A673 (cell line): ENCODE measurements at regions not wholly inside any gene's neighbourhood (a gene's known extent, or its start where the extent isn't known, plus 50 kb on each side); places are given as distances from the start of the nearest gene placed in this dataset.

Source experiments
- BruUV-seq: library from RNA; stranded (reverse); fragments of 400-500 nt; replicated peaks from 2 replicates; lab custom pipeline; 2021; lab: Mats Ljungman, UMichigan
- CTCF ChIA-PET: fragments of 300-600 bp; sonication (Branson Sonifier 250); formaldehyde crosslinking; loops from one replicate; lab custom pipeline; 2022; ENCODE audit warnings: antibody characterized with exemption; lab: Charles Lee
- POLR2A ChIA-PET: fragments of 300-600 bp; sonication (Branson Sonifier 250); formaldehyde crosslinking; loops from one replicate; lab custom pipeline; 2022; ENCODE audit warnings: antibody characterized with exemption; ENCODE audit not compliant: low non-redundant PET; lab: Charles Lee
- DNase-seq: peaks from one replicate; pipeline ENCODE4 v3.0.0-alpha.2; 2015; ENCODE audit warnings: low spot score
- H3K27ac ChIP-seq: fragments of 200-600 bp; sonication (generic); 2 replicates; pipeline ENCODE4 v1.5.1; 2016; ENCODE audit warnings: mixed run types, low read depth, mild to moderate bottlenecking, mixed read lengths, antibody characterized with exemption, low read length; ENCODE audit not compliant: poor library complexity, severe bottlenecking
- H3K27me3 ChIP-seq: fragments of 200-600 bp; sonication (generic); replicated peaks from 2 replicates; pipeline ENCODE4 v1.6.1; 2017; ENCODE audit warnings: mixed run types, low read depth, mild to moderate bottlenecking, mixed read lengths, antibody characterized with exemption, low read length; ENCODE audit not compliant: insufficient read depth, poor library complexity
- H3K36me3 ChIP-seq: fragments of 200-600 bp; sonication (generic); 2 replicates; pipeline ENCODE4 v1.6.1; 2016; ENCODE audit warnings: mixed run types, mild to moderate bottlenecking, mixed read lengths, antibody characterized with exemption, low read length; ENCODE audit not compliant: insufficient read depth, poor library complexity, severe bottlenecking
- H3K4me1 ChIP-seq: fragments of 200-600 bp; sonication (generic); 2 replicates; pipeline ENCODE4 v1.6.1; 2017; ENCODE audit warnings: mixed run types, mild to moderate bottlenecking, mixed read lengths, antibody characterized with exemption, low read length; ENCODE audit not compliant: insufficient read depth, poor library complexity, severe bottlenecking
- H3K4me3 ChIP-seq: fragments of 200-600 bp; sonication (generic); 2 replicates; pipeline ENCODE4 v1.5.1; 2016; ENCODE audit warnings: low read depth, mixed run types, mild to moderate bottlenecking, mixed read lengths, low read length; ENCODE audit not compliant: poor library complexity, severe bottlenecking
- H3K9me3 ChIP-seq: fragments of 200-600 bp; sonication (generic); 2 replicates; pipeline ENCODE4 v1.6.1; 2016; ENCODE audit warnings: mixed run types, low read depth, mild to moderate bottlenecking, mixed read lengths, antibody characterized with exemption, low read length; ENCODE audit not compliant: poor library complexity, severe bottlenecking
- CTCF ChIP-seq: fragments of 300-800, 200-600 bp; sonication (generic); conservative IDR thresholded peaks from 2 replicates; pipeline ENCODE4 v1.5.1; 2017; ENCODE audit warnings: low read depth, mild to moderate bottlenecking, antibody characterized with exemption, low read length, moderate library complexity, mixed read lengths
- EZH2 ChIP-seq: fragments of 200-600 bp; sonication (generic); IDR thresholded peaks from 2 replicates; pipeline ENCODE4 v1.6.1; 2017; ENCODE audit warnings: borderline replicate concordance, low read depth, mild to moderate bottlenecking, mixed read lengths, antibody characterized with exemption, low read length; ENCODE audit not compliant: poor library complexity, severe bottlenecking
- intact Hi-C: fragments of 100-400 bp; cut with micrococcal nuclease; formaldehyde crosslinking; loops from one replicate; pipeline ENCODE4 v1.10.0; 2022; ENCODE audit not compliant: unreplicated experiment

DNA sequence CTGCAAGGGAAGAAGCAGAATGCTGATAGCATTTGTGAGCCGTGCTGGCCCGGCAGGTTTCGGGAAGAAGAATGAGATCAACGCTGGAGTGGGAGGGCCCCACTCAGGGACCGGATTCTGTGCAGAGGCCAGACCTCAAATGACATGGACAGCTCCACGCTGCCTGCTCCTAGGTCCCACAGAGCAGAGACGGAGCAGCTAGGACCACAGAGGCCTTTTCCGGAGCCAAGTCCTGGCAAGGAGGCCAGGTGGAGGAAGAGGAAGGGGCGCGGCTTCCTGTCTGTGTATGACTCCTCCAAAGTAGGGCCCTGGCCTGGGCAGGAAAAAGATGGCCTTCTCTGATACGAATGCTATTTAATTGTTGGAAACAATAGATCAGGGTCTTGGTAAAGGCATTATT lies 139.9 kb downstream of the LRRC30 start:
- no TSS peak for BruUV-seq

DNA sequence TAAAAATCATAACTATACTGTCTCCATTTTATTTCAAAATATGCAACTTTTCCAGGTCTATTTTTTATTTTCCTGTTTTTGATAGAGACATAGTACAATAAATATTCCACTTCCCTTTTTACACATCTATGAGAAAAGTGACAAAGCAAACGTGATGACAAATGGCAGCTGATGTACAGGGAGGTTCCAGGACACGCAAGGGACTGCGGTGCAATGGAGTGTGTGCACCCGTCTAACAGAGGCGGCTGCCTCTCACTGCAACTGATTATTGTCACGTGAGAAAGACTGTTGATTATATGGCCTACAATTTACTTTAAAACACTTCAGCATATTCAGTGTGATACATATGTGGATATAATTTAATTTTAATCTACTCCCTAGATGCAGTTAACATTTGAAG lies 142.6 kb downstream of the LRRC30 start:
- intact Hi-C loops = no loop called here
- Histone ChIP-seq H3K4me1 (no peaks in the 10 kb centered on the region), H3K27ac (no peak overlapping the region), H3K27me3 (no peaks in the 10 kb centered on the region), H3K4me3 (no peak overlapping the region), H3K9me3 (peaks cover 39% of the 10 kb centered on the region), H3K36me3 (no peaks in the 10 kb centered on the region)
- no peak for DNase-seq
- no peak for TF ChIP-seq CTCF
- TF ChIP-seq EZH2 = no peak
- BruUV-seq = no TSS peak
- POLR2A ChIA-PET = no interaction called here
- CTCF ChIA-PET = no interaction called here

More for the DNA sequence above, 139.9 kb downstream of the LRRC30 start:
- H3K4me1 ChIP-seq = no peaks in the 10 kb centered on the region
- ChIA-PET POLR2A (no interaction called here), CTCF (no interaction called here)
- H3K27me3 ChIP-seq = no peaks in the 10 kb centered on the region
- intact Hi-C loops = no loop called here
- no peak for TF ChIP-seq EZH2
- TF ChIP-seq CTCF = no peak
- no peaks in the 10 kb centered on the region for H3K36me3 ChIP-seq
- no peak overlapping the region for H3K4me3 ChIP-seq
- no peak for DNase-seq
- no peak overlapping the region for H3K27ac ChIP-seq
- peaks cover 33% of the 10 kb centered on the region for H3K9me3 ChIP-seq

- Histone ChIP-seq H3K36me3 (no peaks in the 10 kb centered on the region), H3K4me1 (no peaks in the 10 kb centered on the region), H3K9me3 (peaks cover 12% of the 10 kb centered on the region), H3K4me3 (no peak overlapping the region), H3K27me3 (no peaks in the 10 kb centered on the region), H3K27ac (no peak overlapping the region)
- ChIA-PET CTCF (no interaction called here), POLR2A (no interaction called here)
- intact Hi-C loops = no loop called here
- no peak for TF ChIP-seq CTCF
- no peak for TF ChIP-seq EZH2
- no TSS peak for BruUV-seq
- no peak for DNase-seq
Measured at GRCh38 chr18:7381307-7381706, 150.4 kb downstream of the LRRC30 start.
